OCI-LY7 (cell line): ENCODE measurements at regions not wholly inside any gene's neighbourhood (a gene's known extent, or its start where the extent isn't known, plus 50 kb on each side); places are given as distances from the start of the nearest gene placed in this dataset.
A peak's percentile ranks its signal among the peaks of the same experiment; 100 is the strongest.

ENCODE experiments used
- BruUV-seq: library from RNA; stranded (reverse); fragments of 400-500 nt; replicated peaks from 2 replicates; lab custom pipeline; 2021; lab: Mats Ljungman, UMichigan
- CTCF ChIA-PET: fragments of 300-600 bp; sonication (Branson Sonifier 250); formaldehyde crosslinking; loops from one replicate; lab custom pipeline; 2022; ENCODE audit warnings: antibody characterized with exemption; ENCODE audit not compliant: unreplicated experiment; lab: Charles Lee
- POLR2A ChIA-PET: fragments of 300-600 bp; sonication (Branson Sonifier 250); formaldehyde crosslinking; loops from one replicate; lab custom pipeline; 2022; ENCODE audit warnings: antibody characterized with exemption; lab: Charles Lee
- DNase-seq: peaks from one replicate; pipeline ENCODE4 v3.0.0-alpha.2; 2015; ENCODE audit warnings: low spot score
- H2AFZ ChIP-seq: fragments of 200-600 bp; sonication (generic), shearing (Covaris generic); 2 replicates; pipeline ENCODE4 v1.6.1; 2014; ENCODE audit warnings: mild to moderate bottlenecking, antibody characterized with exemption, low read length, moderate library complexity
- H3K27ac ChIP-seq: fragments of 200-600 bp; sonication (generic); 2 replicates; pipeline ENCODE4 v1.5.1; 2014; ENCODE audit warnings: mixed run types, low read depth, mild to moderate bottlenecking, moderate library complexity, low read length, inconsistent platforms; ENCODE audit not compliant: poor library complexity, severe bottlenecking
- H3K36me3 ChIP-seq: fragments of 200-600 bp; sonication (generic); 2 replicates; pipeline ENCODE4 v1.6.1; 2014; ENCODE audit warnings: mild to moderate bottlenecking, antibody characterized with exemption, low read length, moderate library complexity, mixed read lengths; ENCODE audit not compliant: insufficient read depth
- H3K4me1 ChIP-seq: fragments of 200-600 bp; sonication (generic); 2 replicates; pipeline ENCODE4 v1.5.1; 2014; ENCODE audit warnings: mild to moderate bottlenecking, low read length; ENCODE audit not compliant: insufficient read depth, poor library complexity, severe bottlenecking
- H3K4me2 ChIP-seq: fragments of 200-600 bp; sonication (generic); 2 replicates; pipeline ENCODE4 v1.6.1; 2014; ENCODE audit warnings: mild to moderate bottlenecking, low read length
- H3K4me3 ChIP-seq: fragments of 200-600 bp; sonication (generic); 2 replicates; pipeline ENCODE4 v1.5.1; 2014; ENCODE audit warnings: mild to moderate bottlenecking, low read depth, low read length; ENCODE audit not compliant: poor library complexity, severe bottlenecking
- H3K79me2 ChIP-seq: fragments of 200-600 bp; sonication (generic); 2 replicates; pipeline ENCODE4 v1.6.1; 2016; ENCODE audit warnings: low read depth, mild to moderate bottlenecking, low read length, moderate library complexity, mixed read lengths; ENCODE audit not compliant: insufficient read depth
- H3K9me2 ChIP-seq: fragments of 200-600 bp; sonication (generic); 2 replicates; pipeline ENCODE4 v1.6.1; 2016; ENCODE audit warnings: mild to moderate bottlenecking, low read length, mixed read lengths; ENCODE audit not compliant: insufficient read depth
- H3K9me3 ChIP-seq: fragments of 200-600 bp; sonication (generic); 2 replicates; pipeline ENCODE4 v1.6.1; 2014; ENCODE audit warnings: mild to moderate bottlenecking, mixed run types, low read length, mixed read lengths
- H4K20me1 ChIP-seq: fragments of 200-600 bp; sonication (generic); 2 replicates; pipeline ENCODE4 v1.6.1; 2014; ENCODE audit warnings: mild to moderate bottlenecking, antibody characterized with exemption, low read length, moderate library complexity, mixed read lengths; ENCODE audit not compliant: insufficient read depth
- EZH2phosphoT487 ChIP-seq: fragments of 200-600 bp; sonication (generic); IDR thresholded peaks from 2 replicates; pipeline ENCODE4 v1.6.1; 2018; ENCODE audit warnings: low read depth, borderline replicate concordance, mild to moderate bottlenecking, mixed run types, antibody characterized with exemption, low read length, moderate library complexity, mixed read lengths
- intact Hi-C: fragments of 100-400 bp; cut with micrococcal nuclease; formaldehyde crosslinking; loops from one replicate; pipeline ENCODE4 v1.10.0; 2022; ENCODE audit not compliant: unreplicated experiment
- TF ChIP-seq, protein P1 (sequence below): fragments of 200-600 bp; sonication (generic); conservative IDR thresholded peaks from 2 replicates; pipeline ENCODE4 v1.5.1; 2014; ENCODE audit warnings: mild to moderate bottlenecking, antibody characterized with exemption, low read length, moderate library complexity, mixed read lengths

- no peak overlapping the region for H3K27ac ChIP-seq
- DNase-seq, result no peak
- H3K79me2 ChIP-seq, result no peaks in the 10 kb centered on the region
- CTCF ChIA-PET, result no interaction called here
- no peak overlapping the region for H3K4me3 ChIP-seq
- POLR2A ChIA-PET, result no interaction called here
- no peaks in the 10 kb centered on the region for H4K20me1 ChIP-seq
- H3K9me2 ChIP-seq, result no peaks in the 10 kb centered on the region
- no peak overlapping the region for H2AFZ ChIP-seq
- no peaks in the 10 kb centered on the region for H3K36me3 ChIP-seq
- H3K9me3 ChIP-seq, result no peaks in the 10 kb centered on the region
- TF ChIP-seq, protein P1, sequence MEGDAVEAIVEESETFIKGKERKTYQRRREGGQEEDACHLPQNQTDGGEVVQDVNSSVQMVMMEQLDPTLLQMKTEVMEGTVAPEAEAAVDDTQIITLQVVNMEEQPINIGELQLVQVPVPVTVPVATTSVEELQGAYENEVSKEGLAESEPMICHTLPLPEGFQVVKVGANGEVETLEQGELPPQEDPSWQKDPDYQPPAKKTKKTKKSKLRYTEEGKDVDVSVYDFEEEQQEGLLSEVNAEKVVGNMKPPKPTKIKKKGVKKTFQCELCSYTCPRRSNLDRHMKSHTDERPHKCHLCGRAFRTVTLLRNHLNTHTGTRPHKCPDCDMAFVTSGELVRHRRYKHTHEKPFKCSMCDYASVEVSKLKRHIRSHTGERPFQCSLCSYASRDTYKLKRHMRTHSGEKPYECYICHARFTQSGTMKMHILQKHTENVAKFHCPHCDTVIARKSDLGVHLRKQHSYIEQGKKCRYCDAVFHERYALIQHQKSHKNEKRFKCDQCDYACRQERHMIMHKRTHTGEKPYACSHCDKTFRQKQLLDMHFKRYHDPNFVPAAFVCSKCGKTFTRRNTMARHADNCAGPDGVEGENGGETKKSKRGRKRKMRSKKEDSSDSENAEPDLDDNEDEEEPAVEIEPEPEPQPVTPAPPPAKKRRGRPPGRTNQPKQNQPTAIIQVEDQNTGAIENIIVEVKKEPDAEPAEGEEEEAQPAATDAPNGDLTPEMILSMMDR, result no peak
- no peak for TF ChIP-seq EZH2phosphoT487
- no peaks in the 10 kb centered on the region for H3K4me1 ChIP-seq
- no TSS peak for BruUV-seq
- no peak overlapping the region for H3K4me2 ChIP-seq
- intact Hi-C loops, result no loop called here
Observed at GRCh38 chr16:58837950-58838349, 103.8 kb upstream of the GOT2 start.

GRCh38 chr16:58836427-58836826 lies 102.3 kb upstream of the GOT2 start:
- ChIA-PET CTCF (no interaction called here), POLR2A (no interaction called here)
- Histone ChIP-seq H3K4me2 (no peak overlapping the region), H3K27ac (no peak overlapping the region), H3K9me2 (no peaks in the 10 kb centered on the region), H3K79me2 (no peaks in the 10 kb centered on the region), H3K4me1 (no peaks in the 10 kb centered on the region), H2AFZ (no peak overlapping the region), H3K9me3 (no peaks in the 10 kb centered on the region), H3K36me3 (no peaks in the 10 kb centered on the region), H4K20me1 (no peaks in the 10 kb centered on the region), H3K4me3 (no peak overlapping the region)
- TF ChIP-seq, protein P1, result no peak
- TF ChIP-seq EZH2phosphoT487, result no peak
- BruUV-seq, result no TSS peak
- no peak for DNase-seq
- intact Hi-C loops, result no loop called here

DNA sequence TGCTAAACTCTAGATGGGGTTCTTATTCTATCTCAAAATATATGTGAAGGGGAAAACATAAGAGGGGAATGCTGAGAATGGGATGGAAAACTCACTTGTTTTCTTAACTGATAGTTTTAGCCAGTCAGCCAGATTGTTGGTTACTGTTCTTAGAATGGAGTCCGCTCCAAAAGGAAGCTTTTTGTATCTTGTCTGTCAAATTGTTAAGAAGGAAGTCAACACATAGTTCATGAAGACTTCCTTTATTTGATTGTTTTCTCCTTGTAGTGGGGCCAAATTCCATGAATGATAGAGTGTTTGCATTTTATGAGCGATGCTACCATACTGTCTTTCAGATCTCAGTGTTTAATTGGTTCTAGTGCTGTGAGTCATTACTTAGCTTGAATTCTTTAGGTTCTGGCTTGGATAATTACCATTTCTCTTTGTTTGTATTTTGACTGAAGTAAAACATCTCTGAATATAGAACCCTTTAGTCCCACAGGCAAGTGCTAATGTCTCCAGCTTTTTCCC lies 98.3 kb upstream of the GOT2 start:
- H3K27ac ChIP-seq, result no peak overlapping the region
- H3K4me2 ChIP-seq, result no peak overlapping the region
- no peaks in the 10 kb centered on the region for H4K20me1 ChIP-seq
- BruUV-seq, result no TSS peak
- H3K79me2 ChIP-seq, result no peaks in the 10 kb centered on the region
- DNase-seq, result no peak
- no peaks in the 10 kb centered on the region for H3K36me3 ChIP-seq
- H3K9me3 ChIP-seq, result no peaks in the 10 kb centered on the region
- H3K9me2 ChIP-seq, result no peaks in the 10 kb centered on the region
- ChIA-PET CTCF (interaction anchor here (1.2 kb wide), 1 partner anchor 18 kb away, joined by 3 read pairs; no protein-coding TSS in a partner anchor), POLR2A (no interaction called here)
- H2AFZ ChIP-seq, result no peak overlapping the region
- TF ChIP-seq, protein P1, result 0 out of 2 replicates have a peak, but pooled peaks have one; percentile 15
- TF ChIP-seq EZH2phosphoT487, result no peak
- no peak overlapping the region for H3K4me3 ChIP-seq
- no peaks in the 10 kb centered on the region for H3K4me1 ChIP-seq
- intact Hi-C loops, result no loop called here
